ENCODE measurements at regions not wholly inside any gene's neighbourhood (a gene's known extent, or its start where the extent isn't known, plus 50 kb on each side); places are given as distances from the start of the nearest gene placed in this dataset.

- no peak for DNase-seq (ENCODE audit: low read depth in 2 of 2)
- no peak overlapping the region for H3K4me3 ChIP-seq (replicated peaks in 1 of 2; ENCODE audit: low read depth in 2 of 2, low read length in 2 of 2)
- no peak for TF ChIP-seq CTCF (IDR thresholded peaks at IDR 0.05; ENCODE audit: low read depth, low read length)
Measured at GRCh38 chr6:106761160-106761559, 131.8 kb downstream of the QRSL1 start.

- no peak for TF ChIP-seq CTCF (IDR thresholded peaks at IDR 0.05; ENCODE audit: low read depth, low read length)
- H3K4me3 ChIP-seq (replicated peaks in 1 of 2; ENCODE audit: low read depth in 2 of 2, low read length in 2 of 2), result no peak overlapping the region
- DNase-seq (ENCODE audit: low read depth in 2 of 2), result no peak
Measured at GRCh38 chr6:106759112-106759511, 129.7 kb downstream of the QRSL1 start.

GRCh38 chr6:106757722-106758467, 128.5 kb downstream of the QRSL1 start:
- no peak overlapping the region for H3K4me3 ChIP-seq (replicated peaks in 1 of 2; ENCODE audit: low read depth in 2 of 2, low read length in 2 of 2)
- no peak for DNase-seq (ENCODE audit: low read depth in 2 of 2)
- TF ChIP-seq CTCF (IDR thresholded peaks at IDR 0.05; ENCODE audit: low read depth, low read length), result no peak

- DNase-seq (ENCODE audit: low read depth in 2 of 2), result no peak
- no peak overlapping the region for H3K4me3 ChIP-seq (replicated peaks in 1 of 2; ENCODE audit: low read depth in 2 of 2, low read length in 2 of 2)
- no peak for TF ChIP-seq CTCF (IDR thresholded peaks at IDR 0.05; ENCODE audit: low read depth, low read length)
Measured at GRCh38 chr6:106757267-106757666, 127.9 kb downstream of the QRSL1 start.

- DNase-seq (ENCODE audit: low read depth in 2 of 2), result no peak
- TF ChIP-seq CTCF (IDR thresholded peaks at IDR 0.05; ENCODE audit: low read depth, low read length), result no peak
Measured at GRCh38 chr6:106754215-106754614, 124.8 kb downstream of the QRSL1 start.

GRCh38 chr6:106752641-106753040, 123.3 kb downstream of the QRSL1 start:
- H3K4me3 ChIP-seq (replicated peaks in 1 of 2; ENCODE audit: low read depth in 2 of 2, low read length in 2 of 2), result no peak overlapping the region
- no peak for TF ChIP-seq CTCF (IDR thresholded peaks at IDR 0.05; ENCODE audit: low read depth, low read length)
- no peak for DNase-seq (ENCODE audit: low read depth in 2 of 2)

More at GRCh38 chr6:106754215-106754614, 124.8 kb downstream of the QRSL1 start:
- H3K4me3 ChIP-seq (replicated peaks in 1 of 2; ENCODE audit: low read depth in 2 of 2, low read length in 2 of 2), result no peak overlapping the region

Measured in cardiac fibroblast (primary cell).